ENCODE measurements at regions not wholly inside any gene's neighbourhood (a gene's known extent, or its start where the extent isn't known, plus 50 kb on each side); places are given as distances from the start of the nearest gene placed in this dataset.

DNA sequence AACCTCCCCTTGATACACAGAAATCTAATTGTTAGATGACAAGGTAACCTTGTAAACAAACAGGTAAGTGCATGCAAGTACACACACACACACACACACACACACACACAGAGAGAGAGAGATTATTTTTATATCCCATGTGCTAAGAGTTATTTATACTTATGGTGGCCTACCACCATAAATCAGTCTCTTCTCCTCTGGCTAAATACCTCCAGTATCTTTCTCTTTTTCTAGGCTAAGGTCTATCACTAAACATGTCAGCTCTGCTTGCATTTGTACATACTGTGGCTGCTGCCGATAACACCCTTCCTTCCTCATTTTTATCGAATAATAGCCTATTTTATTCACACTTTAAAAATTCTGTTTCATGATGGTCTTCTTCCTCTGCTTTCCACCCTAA is 172.4 kb downstream of the CNTN3 start:
- 67 to 78% methylated on average over 2 of the region's 2 CpGs for WGBS, 2 donors
- intact Hi-C loops (cut with DNase I): no loop called here
- no peak for DNase-seq
- no peak overlapping the region for H3K4me3 ChIP-seq
- no peaks in the 10 kb centered on the region for H3K4me1 ChIP-seq
- no peak overlapping the region for H3K27ac ChIP-seq
- H3K9me3 ChIP-seq: no peaks in the 10 kb centered on the region
- no peaks in the 10 kb centered on the region for H3K36me3 ChIP-seq
- TF ChIP-seq, protein P1, sequence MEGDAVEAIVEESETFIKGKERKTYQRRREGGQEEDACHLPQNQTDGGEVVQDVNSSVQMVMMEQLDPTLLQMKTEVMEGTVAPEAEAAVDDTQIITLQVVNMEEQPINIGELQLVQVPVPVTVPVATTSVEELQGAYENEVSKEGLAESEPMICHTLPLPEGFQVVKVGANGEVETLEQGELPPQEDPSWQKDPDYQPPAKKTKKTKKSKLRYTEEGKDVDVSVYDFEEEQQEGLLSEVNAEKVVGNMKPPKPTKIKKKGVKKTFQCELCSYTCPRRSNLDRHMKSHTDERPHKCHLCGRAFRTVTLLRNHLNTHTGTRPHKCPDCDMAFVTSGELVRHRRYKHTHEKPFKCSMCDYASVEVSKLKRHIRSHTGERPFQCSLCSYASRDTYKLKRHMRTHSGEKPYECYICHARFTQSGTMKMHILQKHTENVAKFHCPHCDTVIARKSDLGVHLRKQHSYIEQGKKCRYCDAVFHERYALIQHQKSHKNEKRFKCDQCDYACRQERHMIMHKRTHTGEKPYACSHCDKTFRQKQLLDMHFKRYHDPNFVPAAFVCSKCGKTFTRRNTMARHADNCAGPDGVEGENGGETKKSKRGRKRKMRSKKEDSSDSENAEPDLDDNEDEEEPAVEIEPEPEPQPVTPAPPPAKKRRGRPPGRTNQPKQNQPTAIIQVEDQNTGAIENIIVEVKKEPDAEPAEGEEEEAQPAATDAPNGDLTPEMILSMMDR (IDR thresholded peaks at IDR 0.05): no peak
- TF ChIP-seq POLR2A (IDR thresholded peaks at IDR 0.05): no peak
- H3K27me3 ChIP-seq: no peaks in the 10 kb centered on the region

- intact Hi-C loops (cut with DNase I): no loop called here
- no peak overlapping the region for H3K27ac ChIP-seq
- no peaks in the 10 kb centered on the region for H3K27me3 ChIP-seq
- H3K36me3 ChIP-seq: no peaks in the 10 kb centered on the region
- no peak overlapping the region for H3K4me3 ChIP-seq
- H3K4me1 ChIP-seq: no peaks in the 10 kb centered on the region
- TF ChIP-seq, protein P1 (IDR thresholded peaks at IDR 0.05): no peak
- no peak for TF ChIP-seq POLR2A (IDR thresholded peaks at IDR 0.05)
- H3K9me3 ChIP-seq: no peaks in the 10 kb centered on the region
- 82 to 87% methylated on average over 4 of the region's 4 CpGs for WGBS, 2 donors
- no peak for DNase-seq
These were observed 178.3 kb downstream of the CNTN3 start for GRCh38 chr3:74436184-74436583.

- Histone ChIP-seq H3K36me3 (no peaks in the 10 kb centered on the region), H3K27ac (no peak overlapping the region), H3K9me3 (no peaks in the 10 kb centered on the region), H3K4me1 (no peaks in the 10 kb centered on the region), H3K4me3 (no peak overlapping the region), H3K27me3 (no peaks in the 10 kb centered on the region)
- no peak for TF ChIP-seq POLR2A (IDR thresholded peaks at IDR 0.05)
- TF ChIP-seq, protein P1 (IDR thresholded peaks at IDR 0.05): no peak
- no peak for DNase-seq
- intact Hi-C loops (cut with DNase I): no loop called here
- 64% methylated on average over 3 of the region's 3 CpGs for WGBS, 2 donors
These were observed 178.8 kb downstream of the CNTN3 start for GRCh38 chr3:74435631-74436030.

- 59 to 65% methylated on average over 2 of the region's 2 CpGs for WGBS, 2 donors
These were observed 180.1 kb downstream of the CNTN3 start for GRCh38 chr3:74434406-74434805.

GRCh38 chr3:74426571-74426970 is 187.9 kb downstream of the CNTN3 start:
- H3K4me3 ChIP-seq: no peak overlapping the region
- intact Hi-C loops (cut with DNase I): no loop called here
- DNase-seq: no peak
- 85 to 93% methylated on average over 2 of the region's 2 CpGs for WGBS, 2 donors
- peaks cover 0 to 8% (median 0%) of the 10 kb centered on the region in 3 donors for H3K9me3 ChIP-seq
- H3K27me3 ChIP-seq: no peaks in the 10 kb centered on the region
- no peaks in the 10 kb centered on the region for H3K4me1 ChIP-seq
- TF ChIP-seq, protein P1 (IDR thresholded peaks at IDR 0.05): no peak
- no peak for TF ChIP-seq POLR2A (IDR thresholded peaks at IDR 0.05)
- H3K27ac ChIP-seq: no peak overlapping the region
- H3K36me3 ChIP-seq: no peaks in the 10 kb centered on the region

More at GRCh38 chr3:74434406-74434805, 180.1 kb downstream of the CNTN3 start:
- Histone ChIP-seq H3K4me3 (no peak overlapping the region), H3K36me3 (no peaks in the 10 kb centered on the region), H3K27ac (no peak overlapping the region), H3K4me1 (no peaks in the 10 kb centered on the region), H3K9me3 (no peaks in the 10 kb centered on the region), H3K27me3 (no peaks in the 10 kb centered on the region)
- no peak for TF ChIP-seq POLR2A (IDR thresholded peaks at IDR 0.05)
- TF ChIP-seq, protein P1 (IDR thresholded peaks at IDR 0.05): no peak
- DNase-seq: no peak
- intact Hi-C loops (cut with DNase I): no loop called here

Measured in esophagus squamous epithelium (tissue), 5 donors.